ENCODE measurements at regions not wholly inside any gene's neighbourhood (a gene's known extent, or its start where the extent isn't known, plus 50 kb on each side); places are given as distances from the start of the nearest gene placed in this dataset.

DNA sequence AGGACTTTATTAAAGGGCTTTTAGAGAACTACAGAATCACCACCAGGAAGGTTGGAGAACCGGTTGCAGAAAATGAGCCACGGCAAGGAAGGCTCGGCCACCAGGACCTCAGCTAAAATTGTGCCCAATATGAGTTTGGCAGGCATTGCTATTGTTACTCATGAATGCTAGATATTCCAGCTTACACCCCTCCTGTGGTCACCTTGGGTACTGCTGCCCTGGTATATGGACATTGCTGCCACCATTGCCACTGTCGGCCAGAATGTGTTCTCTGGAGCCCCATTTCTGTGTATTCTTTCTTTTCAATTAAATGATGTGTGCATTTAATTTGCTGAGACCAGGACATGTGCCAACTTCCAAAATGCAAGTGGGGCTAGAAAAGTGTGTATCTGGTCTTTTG, 626.7 kb upstream of the BOD1L1 start:
- TF ChIP-seq, protein P1, sequence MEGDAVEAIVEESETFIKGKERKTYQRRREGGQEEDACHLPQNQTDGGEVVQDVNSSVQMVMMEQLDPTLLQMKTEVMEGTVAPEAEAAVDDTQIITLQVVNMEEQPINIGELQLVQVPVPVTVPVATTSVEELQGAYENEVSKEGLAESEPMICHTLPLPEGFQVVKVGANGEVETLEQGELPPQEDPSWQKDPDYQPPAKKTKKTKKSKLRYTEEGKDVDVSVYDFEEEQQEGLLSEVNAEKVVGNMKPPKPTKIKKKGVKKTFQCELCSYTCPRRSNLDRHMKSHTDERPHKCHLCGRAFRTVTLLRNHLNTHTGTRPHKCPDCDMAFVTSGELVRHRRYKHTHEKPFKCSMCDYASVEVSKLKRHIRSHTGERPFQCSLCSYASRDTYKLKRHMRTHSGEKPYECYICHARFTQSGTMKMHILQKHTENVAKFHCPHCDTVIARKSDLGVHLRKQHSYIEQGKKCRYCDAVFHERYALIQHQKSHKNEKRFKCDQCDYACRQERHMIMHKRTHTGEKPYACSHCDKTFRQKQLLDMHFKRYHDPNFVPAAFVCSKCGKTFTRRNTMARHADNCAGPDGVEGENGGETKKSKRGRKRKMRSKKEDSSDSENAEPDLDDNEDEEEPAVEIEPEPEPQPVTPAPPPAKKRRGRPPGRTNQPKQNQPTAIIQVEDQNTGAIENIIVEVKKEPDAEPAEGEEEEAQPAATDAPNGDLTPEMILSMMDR (IDR thresholded peaks at IDR 0.05), result peak in 1 of 3 experiments; percentile 30
- TF ChIP-seq POLR2A (IDR thresholded peaks at IDR 0.05), result no peak

All from vagina (tissue), 2 donors.